Muscle of leg (tissue), 3 donors: ENCODE measurements at regions not wholly inside any gene's neighbourhood (a gene's known extent, or its start where the extent isn't known, plus 50 kb on each side); places are given as distances from the start of the nearest gene placed in this dataset.
A peak's percentile ranks its signal among the peaks of the same experiment; 100 is the strongest.

Experiments used
- DNase-seq: peaks from one replicate; pipeline ENCODE4 v3.0.0; 2013
- H3K27ac ChIP-seq: one replicate; pipeline ENCODE4 v1.5.1; 2013; ENCODE audit warnings: mild to moderate bottlenecking, low read length, control low read depth
- H3K27me3 ChIP-seq: one replicate; pipeline ENCODE4 v1.6.1; 2013; ENCODE audit warnings: low read length; ENCODE audit not compliant: control insufficient read depth, insufficient read depth
- H3K36me3 ChIP-seq: one replicate; pipeline ENCODE4 v1.6.1; 2013; ENCODE audit warnings: low read length; ENCODE audit not compliant: control insufficient read depth, insufficient read depth
- H3K4me1 ChIP-seq: one replicate; pipeline ENCODE4 v1.6.1; 2013; ENCODE audit warnings: low read length; ENCODE audit not compliant: control insufficient read depth, insufficient read depth
- H3K4me3 ChIP-seq: one replicate; pipeline ENCODE4 v1.5.1; 2013; ENCODE audit warnings: low read length, control low read depth
- H3K9me3 ChIP-seq: replicated peaks from 2 replicates; pipeline ENCODE4 v1.6.1; 2013; ENCODE audit warnings: low read depth, low read length; ENCODE audit not compliant: control insufficient read depth
- WGBS: methylation state at CpG from one replicate; pipeline ENCODE4 v1.1.5; 2013; ENCODE audit warnings: missing lambda C conversion rate; ENCODE audit not compliant: insufficient coverage; 5-methylcytosine and 5-hydroxymethylcytosine counted together

- H3K27ac ChIP-seq: no peak overlapping the region
- no peak overlapping the region for H3K4me3 ChIP-seq
- no peaks in the 10 kb centered on the region for H3K36me3 ChIP-seq
- H3K4me1 ChIP-seq: peaks cover 2% of the 10 kb centered on the region
- no peak for DNase-seq
- H3K9me3 ChIP-seq: no peaks in the 10 kb centered on the region
- WGBS: 81% methylated on average over 8 of the region's 9 CpGs
- H3K27me3 ChIP-seq: no peaks in the 10 kb centered on the region
These were observed 613.7 kb upstream of the MKI67 start for GRCh38 chr10:128739930-128740329.

GRCh38 chr10:128741180-128741579, 615.0 kb upstream of the MKI67 start:
- Histone ChIP-seq H3K27ac (no peak overlapping the region), H3K4me1 (peaks cover 4% of the 10 kb centered on the region), H3K9me3 (no peaks in the 10 kb centered on the region), H3K27me3 (no peaks in the 10 kb centered on the region), H3K4me3 (no peak overlapping the region), H3K36me3 (no peaks in the 10 kb centered on the region)
- no peak for DNase-seq
- 100% methylated on average over 3 of the region's 4 CpGs for WGBS

GRCh38 chr10:128741680-128742079, 615.5 kb upstream of the MKI67 start:
- Histone ChIP-seq H3K36me3 (no peaks in the 10 kb centered on the region), H3K27me3 (no peaks in the 10 kb centered on the region), H3K27ac (no peak overlapping the region), H3K9me3 (no peaks in the 10 kb centered on the region), H3K4me1 (peaks cover 4% of the 10 kb centered on the region), H3K4me3 (no peak overlapping the region)
- WGBS: 80% methylated on average over 1 of the region's 5 CpGs
- no peak for DNase-seq

GRCh38 chr10:128744092-128744491, 617.9 kb upstream of the MKI67 start:
- Histone ChIP-seq H3K9me3 (no peaks in the 10 kb centered on the region), H3K27ac (no peak overlapping the region), H3K4me1 (peaks cover 2% of the 10 kb centered on the region), H3K36me3 (no peaks in the 10 kb centered on the region), H3K27me3 (no peaks in the 10 kb centered on the region), H3K4me3 (no peak overlapping the region)
- peak; percentile 33 for DNase-seq
- WGBS: 86% methylated on average over 1 of the region's 1 CpG

GRCh38 chr10:128744811-128745305, 618.6 kb upstream of the MKI67 start:
- Histone ChIP-seq H3K9me3 (no peaks in the 10 kb centered on the region), H3K4me3 (no peak overlapping the region), H3K36me3 (no peaks in the 10 kb centered on the region), H3K4me1 (peaks cover 4% of the 10 kb centered on the region), H3K27ac (no peak overlapping the region), H3K27me3 (no peaks in the 10 kb centered on the region)
- DNase-seq: peak; percentile 89
- no CpG with 5 or more reads among the region's 1 CpG for WGBS

GRCh38 chr10:128747582-128748346, 621.5 kb upstream of the MKI67 start:
- H3K9me3 ChIP-seq: peaks cover 5% of the 10 kb centered on the region

GRCh38 chr10:128751284-128751683, 625.1 kb upstream of the MKI67 start:
- Histone ChIP-seq H3K36me3 (no peaks in the 10 kb centered on the region), H3K4me3 (no peak overlapping the region), H3K4me1 (peaks cover 3% of the 10 kb centered on the region), H3K27ac (no peak overlapping the region), H3K9me3 (peaks cover 5% of the 10 kb centered on the region), H3K27me3 (no peaks in the 10 kb centered on the region)
- DNase-seq: peak; percentile 39
- 96% methylated on average over 4 of the region's 7 CpGs for WGBS

More at GRCh38 chr10:128747582-128748346, 621.5 kb upstream of the MKI67 start:
- H3K27ac ChIP-seq: no peak overlapping the region
- 81% methylated on average over 15 of the region's 22 CpGs for WGBS
- no peak overlapping the region for H3K4me3 ChIP-seq
- H3K27me3 ChIP-seq: no peaks in the 10 kb centered on the region
- H3K36me3 ChIP-seq: no peaks in the 10 kb centered on the region
- H3K4me1 ChIP-seq: peaks cover 4% of the 10 kb centered on the region
- no peak for DNase-seq

- Histone ChIP-seq H3K9me3 (peaks cover 5% of the 10 kb centered on the region), H3K36me3 (no peaks in the 10 kb centered on the region), H3K4me1 (peaks cover 3% of the 10 kb centered on the region), H3K27ac (no peak overlapping the region), H3K4me3 (no peak overlapping the region), H3K27me3 (no peaks in the 10 kb centered on the region)
- no CpG with 5 or more reads among the region's 3 CpGs for WGBS
- no peak for DNase-seq
These were observed 625.6 kb upstream of the MKI67 start for GRCh38 chr10:128751851-128752250.

GRCh38 chr10:128759174-128759573, 633.0 kb upstream of the MKI67 start:
- WGBS: 93% methylated on average over 6 of the region's 8 CpGs
- Histone ChIP-seq H3K27ac (no peak overlapping the region), H3K36me3 (no peaks in the 10 kb centered on the region), H3K27me3 (no peaks in the 10 kb centered on the region), H3K4me3 (no peak overlapping the region), H3K9me3 (no peaks in the 10 kb centered on the region), H3K4me1 (no peaks in the 10 kb centered on the region)
- DNase-seq: no peak

GRCh38 chr10:128763588-128763987, 637.4 kb upstream of the MKI67 start:
- Histone ChIP-seq H3K36me3 (no peaks in the 10 kb centered on the region), H3K9me3 (no peaks in the 10 kb centered on the region)
- WGBS: 100% methylated on average over 1 of the region's 4 CpGs

More at GRCh38 chr10:128763588-128763987, 637.4 kb upstream of the MKI67 start:
- Histone ChIP-seq H3K27ac (no peak overlapping the region), H3K4me3 (no peak overlapping the region), H3K4me1 (no peaks in the 10 kb centered on the region), H3K27me3 (no peaks in the 10 kb centered on the region)
- DNase-seq: peak; percentile 29
